ENCODE measurements at regions not wholly inside any gene's neighbourhood (a gene's known extent, or its start where the extent isn't known, plus 50 kb on each side); places are given as distances from the start of the nearest gene placed in this dataset.
A peak's percentile ranks its signal among the peaks of the same experiment; 100 is the strongest.
"Not testable (repeated sequence)": the region's sequence is repeated elsewhere in the genome, so short reads cannot be mapped to it uniquely, and the experiment has no call there.

DNA sequence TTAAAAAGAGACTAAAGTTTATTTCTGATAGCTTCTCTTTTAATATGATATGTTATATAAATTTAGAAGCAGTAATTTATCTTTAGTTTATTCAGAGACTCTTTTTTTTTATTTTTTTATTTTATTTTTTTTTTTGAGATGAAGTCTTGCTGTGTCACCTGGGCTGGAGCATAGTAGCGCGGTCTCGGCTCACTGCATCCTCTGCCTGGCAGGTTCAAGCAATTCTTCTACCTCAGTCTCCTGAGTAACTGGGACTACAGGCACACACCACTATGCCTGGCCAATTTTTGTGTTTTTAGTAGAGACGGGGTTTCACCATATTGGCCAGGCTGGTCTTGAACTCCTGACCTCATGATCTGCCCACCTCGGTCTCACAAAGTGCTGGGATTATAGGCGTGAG lies 89.6 kb downstream of the DISP1 start:
- DNase-seq = no peak
- Histone ChIP-seq H3K9me3 (no peaks in the 10 kb centered on the region), H3K4me3 (no peak overlapping the region), H3K36me3 (no peaks in the 10 kb centered on the region), H3K27me3 (no peaks in the 10 kb centered on the region)

DNA sequence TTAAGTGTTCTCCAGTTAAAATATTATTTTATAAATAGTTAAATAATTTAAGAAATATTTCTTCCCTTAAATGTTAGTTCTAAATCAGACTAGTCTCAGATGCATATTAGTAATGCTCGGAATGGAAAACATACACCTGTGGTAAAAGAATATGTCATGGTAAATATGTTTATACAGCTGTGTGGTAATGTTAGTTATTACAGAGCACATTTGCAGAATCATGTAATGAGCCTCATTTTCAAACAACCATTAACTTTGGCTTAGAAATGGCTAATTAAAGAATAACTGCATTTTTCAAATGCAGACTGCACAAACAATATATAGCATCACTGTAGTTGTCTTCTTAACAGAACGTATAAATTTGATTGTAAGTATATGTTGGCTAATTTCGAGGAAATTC lies 90.3 kb downstream of the DISP1 start:
- H3K9me3 ChIP-seq = no peaks in the 10 kb centered on the region
- no peaks in the 10 kb centered on the region for H3K27me3 ChIP-seq
- no peak for DNase-seq
- no peak overlapping the region for H3K4me3 ChIP-seq
- H3K36me3 ChIP-seq = no peaks in the 10 kb centered on the region

DNA sequence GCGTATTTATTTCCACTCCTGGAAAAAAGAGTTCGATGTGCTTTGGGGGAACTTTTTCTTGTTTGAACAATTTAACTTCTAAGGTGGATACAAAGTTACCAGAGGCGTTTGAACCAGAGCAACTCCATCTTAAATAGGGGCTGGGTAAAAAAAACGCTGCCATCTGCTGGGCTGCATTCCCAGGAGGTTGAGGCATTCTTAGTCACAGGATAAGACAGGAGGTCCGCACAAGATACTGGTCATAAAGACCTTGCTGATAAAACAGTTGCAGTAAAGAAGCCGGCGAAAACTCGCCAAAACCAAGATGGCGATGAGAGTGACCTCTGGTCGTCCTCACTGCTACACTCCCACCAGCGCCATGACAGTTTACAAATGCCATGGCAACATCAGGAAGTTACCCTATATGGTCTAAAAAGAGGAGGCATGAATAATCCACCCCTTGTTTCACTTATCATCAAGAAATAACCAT lies 91.5 kb downstream of the DISP1 start:
- not testable (repeated sequence) for DNase-seq, H3K27me3 ChIP-seq, H3K9me3 ChIP-seq, H3K36me3 ChIP-seq, H3K4me3 ChIP-seq

DNA sequence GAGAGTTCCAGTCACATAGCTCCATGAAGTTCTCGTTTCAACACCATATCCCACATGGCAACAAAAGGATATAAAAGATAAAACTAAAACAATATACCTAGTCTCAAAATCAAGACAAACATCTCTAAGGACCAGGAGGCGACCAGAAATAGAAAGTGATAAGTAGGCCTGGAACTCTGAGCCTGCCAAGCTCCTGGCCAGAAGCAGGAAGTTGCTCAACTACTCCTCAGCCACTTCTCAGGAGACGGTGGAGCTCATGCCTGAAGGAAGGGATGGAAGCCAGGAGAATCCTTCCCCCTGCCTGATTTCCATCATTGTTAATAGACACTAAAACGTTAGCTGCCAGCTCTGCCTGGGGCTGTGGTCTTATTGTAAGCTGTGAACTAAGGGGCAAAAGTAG lies 94.7 kb downstream of the DISP1 start:
- Histone ChIP-seq H3K4me3 (no peak overlapping the region), H3K27me3 (no peaks in the 10 kb centered on the region), H3K36me3 (no peaks in the 10 kb centered on the region), H3K9me3 (no peaks in the 10 kb centered on the region)
- peak; percentile 77 for DNase-seq

DNA sequence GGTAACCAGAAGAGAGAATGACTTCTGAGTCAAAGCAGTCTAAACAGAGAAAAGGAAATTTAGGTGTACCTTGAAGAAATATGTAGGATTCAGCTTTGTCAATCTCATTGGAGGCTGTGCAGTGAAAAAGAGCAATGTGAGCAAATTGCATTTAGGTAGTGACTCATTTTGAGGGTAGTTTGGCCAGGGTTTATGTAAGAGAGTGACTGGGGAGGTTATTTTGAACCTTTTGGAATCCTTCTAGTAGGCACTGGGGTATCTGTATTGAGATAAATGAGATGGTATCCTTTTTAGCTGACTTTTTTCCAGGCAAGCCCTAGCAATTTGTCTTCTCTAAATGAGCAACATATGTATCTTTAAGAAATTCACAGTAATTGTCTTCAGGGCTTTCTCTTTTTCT lies 95.9 kb downstream of the DISP1 start:
- no peaks in the 10 kb centered on the region for H3K27me3 ChIP-seq
- no peaks in the 10 kb centered on the region for H3K9me3 ChIP-seq
- no peaks in the 10 kb centered on the region for H3K36me3 ChIP-seq
- no peak for DNase-seq
- no peak overlapping the region for H3K4me3 ChIP-seq

DNA sequence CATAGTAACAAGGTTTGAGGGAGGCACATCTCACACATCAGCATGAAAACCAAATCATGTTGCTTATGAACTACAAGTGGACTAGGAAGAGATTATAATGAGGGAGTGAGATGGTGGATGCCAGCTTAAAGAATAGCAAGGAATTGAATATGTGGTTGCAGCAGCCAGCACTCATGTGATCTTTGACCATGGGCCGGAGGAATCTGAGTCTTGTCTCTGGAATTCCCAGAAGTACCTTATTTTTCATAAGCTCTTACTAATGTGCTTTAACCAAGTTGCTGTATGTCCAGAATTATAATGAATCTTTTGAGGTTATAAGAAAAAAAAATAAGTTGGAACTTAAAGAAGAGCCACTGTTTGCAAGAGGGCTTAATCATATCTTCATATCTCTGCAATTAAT lies 97.0 kb downstream of the DISP1 start:
- H3K9me3 ChIP-seq = peaks cover 4% of the 10 kb centered on the region
- H3K36me3 ChIP-seq = no peaks in the 10 kb centered on the region
- H3K4me3 ChIP-seq = no peak overlapping the region
- H3K27me3 ChIP-seq = no peaks in the 10 kb centered on the region
- no peak for DNase-seq

DNA sequence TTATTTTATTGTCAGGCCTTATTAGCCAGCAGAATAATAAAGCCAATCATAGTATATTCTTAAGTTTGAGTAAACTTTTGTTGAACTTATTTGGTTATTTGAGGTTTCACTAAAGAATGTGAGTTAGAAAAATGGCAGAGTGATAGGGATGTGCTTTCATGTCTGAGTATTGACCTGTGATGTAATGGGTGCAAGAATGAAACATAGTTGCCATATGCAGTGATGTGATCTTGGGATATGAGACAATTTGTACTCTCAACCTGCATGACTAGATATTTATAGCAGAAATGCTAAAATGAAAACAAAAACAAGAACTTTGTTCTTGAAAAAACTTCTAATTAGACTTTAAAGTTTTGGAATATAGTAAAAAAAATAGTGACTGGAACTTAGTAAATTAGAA lies 97.9 kb downstream of the DISP1 start:
- DNase-seq = no peak
- H3K4me3 ChIP-seq = no peak overlapping the region
- no peaks in the 10 kb centered on the region for H3K36me3 ChIP-seq
- peaks cover 10% of the 10 kb centered on the region for H3K9me3 ChIP-seq
- H3K27me3 ChIP-seq = no peaks in the 10 kb centered on the region

DNA sequence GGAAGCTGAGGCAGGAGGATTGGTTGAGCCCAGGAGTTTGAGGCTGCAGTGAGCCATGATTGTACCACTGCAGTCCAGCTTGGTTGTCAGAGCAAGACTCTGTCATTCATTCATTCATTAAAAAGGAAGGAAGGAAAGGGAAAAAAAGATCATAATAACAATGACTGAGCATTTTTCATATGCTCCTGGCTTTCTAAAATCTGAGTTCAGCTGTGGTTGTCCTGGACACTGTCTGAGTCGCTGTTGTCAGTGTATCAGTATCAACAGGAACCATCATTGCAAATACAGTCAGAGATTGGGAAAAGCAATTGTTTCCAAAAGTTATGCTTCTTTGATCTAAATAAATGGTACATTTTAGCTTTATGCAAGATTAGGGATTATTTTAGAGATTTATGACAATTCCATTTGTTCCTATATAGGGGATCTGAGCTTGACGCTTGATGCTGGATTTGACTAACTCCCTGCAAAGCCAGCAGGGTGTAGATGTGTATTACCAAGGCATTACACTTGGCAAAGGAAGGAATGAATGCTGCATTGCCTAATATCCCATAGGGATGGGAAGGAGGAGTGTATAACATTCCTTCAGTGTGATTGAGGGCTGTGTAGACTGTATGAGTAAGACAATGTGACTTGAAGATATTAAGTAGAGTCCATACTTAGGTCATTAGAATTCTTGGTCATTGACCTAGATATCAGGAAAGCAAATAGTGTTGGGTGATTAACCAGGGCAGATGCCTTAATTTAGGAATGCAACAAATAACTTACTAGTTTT lies 100.2 kb downstream of the DISP1 start:
- Histone ChIP-seq H3K27me3 (no peaks in the 10 kb centered on the region), H3K36me3 (no peaks in the 10 kb centered on the region), H3K9me3 (peaks cover 20% of the 10 kb centered on the region), H3K4me3 (no peak overlapping the region)
- no peak for DNase-seq

DNA sequence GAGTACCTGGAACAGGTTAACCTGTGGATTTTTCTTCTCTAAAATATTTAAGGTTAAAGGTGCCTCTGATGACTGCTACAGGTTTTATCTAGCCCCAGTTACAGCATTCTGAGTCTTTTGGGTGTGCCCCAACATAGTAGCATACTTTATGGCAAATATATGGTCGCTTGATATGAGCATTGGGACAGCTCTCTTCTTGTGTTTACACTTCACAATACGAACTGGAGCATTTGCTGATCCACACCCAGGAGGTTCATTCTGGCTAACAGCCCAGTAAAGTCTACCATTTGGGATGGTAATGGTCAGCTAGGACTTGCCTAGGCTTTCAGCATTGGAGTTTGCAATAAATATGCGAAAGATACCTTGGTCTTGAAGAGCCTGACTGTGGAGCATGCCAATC lies 101.3 kb downstream of the DISP1 start:
- H3K9me3 ChIP-seq = peaks cover 20% of the 10 kb centered on the region
- DNase-seq = no peak
- H3K36me3 ChIP-seq = no peaks in the 10 kb centered on the region
- no peaks in the 10 kb centered on the region for H3K27me3 ChIP-seq
- no peak overlapping the region for H3K4me3 ChIP-seq

DNA sequence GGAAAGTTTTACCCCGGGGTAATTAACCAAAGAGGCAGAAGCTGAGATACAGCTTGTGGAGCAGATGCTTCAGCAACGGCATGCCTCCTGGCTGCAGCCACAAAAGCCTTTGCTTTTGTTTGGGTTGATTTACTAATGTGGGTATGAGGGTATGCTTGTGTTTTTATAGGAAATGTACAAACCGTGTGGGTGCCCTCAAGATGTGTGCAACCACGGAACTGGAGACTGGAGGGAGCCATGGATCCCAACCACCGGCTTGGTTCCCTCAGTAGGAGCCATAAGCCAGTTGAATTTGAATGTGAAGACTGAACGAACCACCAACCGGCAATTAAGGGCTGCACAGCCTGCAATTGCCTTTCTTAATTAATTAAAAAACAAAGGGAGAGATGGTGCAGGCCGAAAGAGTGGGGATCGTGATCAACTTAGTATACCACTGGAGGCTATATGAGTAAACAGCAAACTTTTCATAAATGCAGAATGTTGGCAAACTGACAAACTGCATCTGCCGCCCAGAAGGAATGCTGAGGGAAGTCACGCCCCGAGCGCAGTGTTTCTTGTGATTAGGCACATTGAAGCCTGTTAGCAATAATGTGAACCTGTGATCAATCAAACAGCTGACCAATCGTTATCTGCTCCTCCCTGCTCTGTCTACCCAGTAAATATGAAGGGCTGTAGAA lies 104.1 kb downstream of the DISP1 start:
- H3K27me3 ChIP-seq = no peaks in the 10 kb centered on the region
- H3K9me3 ChIP-seq = peaks cover 20% of the 10 kb centered on the region
- no peak for DNase-seq
- no peak overlapping the region for H3K4me3 ChIP-seq
- H3K36me3 ChIP-seq = no peaks in the 10 kb centered on the region

DNA sequence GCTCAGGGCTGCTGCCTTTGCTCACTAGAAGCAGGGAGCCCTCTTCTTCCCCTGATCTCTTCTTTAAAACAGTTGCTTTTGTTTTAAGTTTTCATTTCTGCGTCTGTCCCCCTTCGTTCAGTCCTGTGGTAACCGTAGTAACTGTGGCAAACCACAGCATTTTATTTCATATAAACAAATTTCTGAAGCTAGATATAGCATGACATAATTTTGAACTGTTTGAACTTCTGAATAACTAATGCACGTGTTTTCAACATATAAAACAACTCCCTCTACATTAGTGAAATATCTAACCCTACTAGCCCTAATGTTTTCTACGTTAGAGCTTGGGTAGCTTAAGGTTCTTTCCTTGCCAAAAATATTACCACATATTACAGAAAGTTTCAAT lies 104.6 kb downstream of the DISP1 start:
- no peaks in the 10 kb centered on the region for H3K36me3 ChIP-seq
- peaks cover 20% of the 10 kb centered on the region for H3K9me3 ChIP-seq
- H3K27me3 ChIP-seq = no peaks in the 10 kb centered on the region
- H3K4me3 ChIP-seq = no peak overlapping the region
- DNase-seq = no peak

DNA sequence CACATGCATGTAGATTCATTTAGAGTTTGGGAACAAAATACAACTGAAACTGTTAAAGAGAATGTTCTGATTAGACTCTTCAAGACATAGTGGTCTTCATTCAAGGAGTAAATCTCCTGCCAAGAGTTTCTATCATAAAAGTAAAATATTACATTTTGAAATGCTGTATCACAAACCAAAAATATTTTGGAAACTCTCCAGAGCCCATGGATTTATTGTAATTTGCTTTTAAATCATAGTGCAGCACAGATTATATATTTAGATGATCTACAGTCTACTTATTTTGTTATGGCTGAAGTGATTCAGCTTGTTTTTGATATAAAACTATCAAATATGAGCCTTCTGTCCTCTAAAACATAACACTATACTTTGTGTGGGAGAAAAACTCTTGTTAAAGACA lies 105.3 kb downstream of the DISP1 start:
- Histone ChIP-seq H3K4me3 (no peak overlapping the region), H3K27me3 (no peaks in the 10 kb centered on the region), H3K9me3 (peaks cover 20% of the 10 kb centered on the region), H3K36me3 (no peaks in the 10 kb centered on the region)
- no peak for DNase-seq

DNA sequence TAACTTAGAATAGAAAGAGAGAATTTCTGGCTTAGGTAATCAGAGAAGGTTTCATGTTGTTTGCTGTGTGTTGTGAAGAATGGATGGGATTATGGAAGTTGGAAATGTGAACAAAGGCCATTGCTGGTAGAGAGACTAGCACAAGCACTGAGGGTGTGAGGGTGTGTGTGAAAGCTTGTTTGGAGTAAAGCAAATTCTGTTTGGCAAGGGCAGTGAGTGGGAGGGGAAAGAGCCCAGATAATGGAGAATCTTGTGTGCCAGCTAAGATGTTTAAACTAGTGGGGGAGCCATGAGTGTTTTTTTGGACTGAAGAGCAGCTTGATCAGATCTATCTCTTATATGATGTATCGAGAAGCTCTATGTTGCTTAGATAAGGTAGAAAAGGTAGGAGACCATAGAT lies 107.1 kb downstream of the DISP1 start:
- Histone ChIP-seq H3K4me3 (no peak overlapping the region), H3K36me3 (no peaks in the 10 kb centered on the region), H3K27me3 (no peaks in the 10 kb centered on the region), H3K9me3 (peaks cover 15% of the 10 kb centered on the region)
- no peak for DNase-seq

DNA sequence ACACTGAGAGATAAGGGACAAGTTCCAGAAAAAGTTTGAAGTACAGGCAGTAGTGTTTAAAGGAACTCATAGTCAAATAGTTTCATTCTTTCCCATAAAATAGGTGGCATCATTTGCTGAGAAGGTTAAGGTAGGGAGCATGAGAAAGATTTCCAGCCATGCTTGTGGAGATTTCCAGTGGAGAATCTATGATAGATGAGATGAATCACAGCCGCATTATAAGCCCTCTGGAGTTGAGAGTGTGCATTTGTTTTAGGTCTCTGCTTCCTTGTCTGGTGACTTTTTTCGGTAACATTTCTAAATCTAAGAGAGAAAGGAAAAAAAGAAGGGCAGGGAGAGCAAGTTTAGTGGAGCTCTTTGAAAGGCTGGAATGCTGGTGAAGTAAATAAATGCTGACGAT lies 108.7 kb downstream of the DISP1 start:
- no peak for DNase-seq
- H3K4me3 ChIP-seq = no peak overlapping the region

DNA sequence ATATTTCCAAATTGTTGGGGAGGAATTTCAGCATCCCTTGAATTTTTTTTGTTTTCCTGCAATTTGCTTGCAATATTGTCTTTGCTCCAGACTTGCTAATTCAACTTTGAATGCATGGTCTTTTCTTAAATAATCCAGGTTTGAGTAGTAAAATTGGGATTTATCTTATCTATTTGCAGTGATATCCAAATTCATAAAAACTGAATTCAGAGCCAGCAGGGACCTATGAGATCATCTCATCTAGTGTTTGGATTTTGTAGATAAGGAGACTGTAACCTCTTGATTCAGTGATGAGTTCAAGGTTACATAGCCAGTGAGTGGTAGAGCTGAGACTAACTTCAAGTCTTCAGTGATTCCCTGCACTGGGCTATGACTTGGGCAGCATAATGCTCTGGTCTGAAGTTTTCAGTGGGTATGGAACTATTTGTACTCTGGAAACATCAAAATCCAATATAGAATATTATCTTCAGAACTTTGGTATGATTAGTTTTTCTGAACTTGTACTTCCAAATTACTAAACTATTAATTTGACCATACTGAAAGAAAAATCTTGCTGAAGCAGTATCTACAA lies 109.4 kb downstream of the DISP1 start:
- H3K4me3 ChIP-seq = no peak overlapping the region
- H3K9me3 ChIP-seq = peaks cover 7% of the 10 kb centered on the region; the same call in 1 of the 2 replicates
- DNase-seq = no peak
- H3K36me3 ChIP-seq = no peaks in the 10 kb centered on the region
- H3K27me3 ChIP-seq = peaks cover 6% of the 10 kb centered on the region; the same call in 1 of the 2 replicates

More for the DNA sequence above, 108.7 kb downstream of the DISP1 start:
- Histone ChIP-seq H3K9me3 (peaks cover 9% of the 10 kb centered on the region), H3K27me3 (peaks cover 6% of the 10 kb centered on the region; the same call in 1 of the 2 replicates), H3K36me3 (no peaks in the 10 kb centered on the region)

DNA sequence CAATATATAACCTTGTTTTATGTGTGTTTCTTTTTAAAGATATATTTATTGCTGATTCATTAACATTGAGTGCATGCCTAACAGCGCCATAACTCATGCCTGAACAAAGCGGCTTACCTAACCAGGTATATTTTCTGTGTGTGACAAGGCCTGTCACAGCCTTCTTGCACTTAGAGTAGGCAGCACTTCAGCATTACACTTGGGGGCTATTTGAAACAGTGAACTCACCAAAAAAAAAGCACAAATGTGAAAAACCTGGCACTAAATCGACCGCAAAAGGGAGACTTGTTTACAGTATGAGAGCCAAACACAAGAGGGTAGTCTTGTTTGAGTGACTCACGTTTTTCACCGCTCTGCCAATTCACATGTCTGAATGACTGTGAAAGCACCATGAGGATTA lies 111.7 kb downstream of the DISP1 start:
- Histone ChIP-seq H3K9me3 (no peaks in the 10 kb centered on the region; the same call in 1 of the 2 replicates), H3K27me3 (peaks cover 6% of the 10 kb centered on the region; the same call in 1 of the 2 replicates), H3K4me3 (no peak overlapping the region), H3K36me3 (no peaks in the 10 kb centered on the region)
- DNase-seq = peak; percentile 84

DNA sequence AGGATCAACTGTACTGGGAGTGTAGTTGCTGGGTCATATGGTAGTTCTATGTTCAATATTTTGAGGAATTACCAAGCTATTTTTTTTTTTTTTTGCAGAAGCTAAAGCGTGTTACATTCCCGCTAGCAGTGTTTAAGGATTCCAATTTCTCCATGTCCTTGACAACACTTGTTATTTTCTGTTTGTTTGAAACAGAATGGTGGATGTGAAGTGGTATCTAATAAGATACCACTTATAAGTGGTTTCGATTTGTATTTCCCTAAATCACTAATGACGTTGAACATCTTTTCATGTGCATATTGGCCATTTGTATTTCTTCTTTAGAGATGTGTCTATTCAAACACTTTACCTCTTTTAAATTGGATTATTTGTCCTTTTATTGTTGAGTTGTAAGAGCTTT lies 112.2 kb downstream of the DISP1 start:
- H3K27me3 ChIP-seq = peaks cover 6% of the 10 kb centered on the region; the same call in 1 of the 2 replicates
- no peaks in the 10 kb centered on the region; the same call in 1 of the 2 replicates for H3K9me3 ChIP-seq
- no peak overlapping the region for H3K4me3 ChIP-seq
- DNase-seq = no peak
- H3K36me3 ChIP-seq = no peaks in the 10 kb centered on the region

Data from MG63 (cell line).